GM10248 (cell line): ENCODE measurements at regions not wholly inside any gene's neighbourhood (a gene's known extent, or its start where the extent isn't known, plus 50 kb on each side); places are given as distances from the start of the nearest gene placed in this dataset.
A peak's percentile ranks its signal among the peaks of the same experiment; 100 is the strongest.

ENCODE experiments used
- CTCF ChIA-PET: fragments of 300-600 bp; sonication (Branson Sonifier 250); formaldehyde crosslinking; extraction: SDS; loops from one replicate; lab custom pipeline; 2021; ENCODE audit warnings: antibody characterized with exemption; lab: Yijun Ruan, JAX
- POLR2A ChIA-PET: fragments of 350-650 bp; sonication (Branson Sonifier 250); formaldehyde crosslinking; extraction: SDS; loops from one replicate; lab custom pipeline; 2020; ENCODE audit warnings: antibody characterized with exemption; lab: Yijun Ruan, JAX
- DNase-seq: peaks from one replicate; pipeline ENCODE4 v3.0.0; 2012; ENCODE audit errors: extremely low spot score
- CTCF ChIP-seq: IDR thresholded peaks from 2 replicates; pipeline ENCODE4 v1.5.1; 2012; ENCODE audit warnings: mild to moderate bottlenecking, low read depth; ENCODE audit errors: extremely low read depth, missing control alignments, control extremely low read depth

GRCh38 chr1:93738075-93738622, 56.5 kb upstream of the BCAR3 start:
- no peak for DNase-seq
- no peak for TF ChIP-seq CTCF
- POLR2A ChIA-PET: no interaction called here
- CTCF ChIA-PET: interaction anchor here (1.1 to 2.8 kb wide), 2 partner anchors 32 to 57 kb away, joined by 3 to 7 read pairs; partner anchors contain the start of gene BCAR3

- TF ChIP-seq CTCF: no peak
- DNase-seq: no peak
- CTCF ChIA-PET: interaction anchor here (0.6 to 3.2 kb wide), 21 partner anchors 8 to 197 kb away, joined by 3 to 30 read pairs (median 3); partner anchors contain the start of gene BCAR3
- POLR2A ChIA-PET: no interaction called here
Observed at GRCh38 chr1:93735722-93736121, 54.1 kb upstream of the BCAR3 start.

DNA sequence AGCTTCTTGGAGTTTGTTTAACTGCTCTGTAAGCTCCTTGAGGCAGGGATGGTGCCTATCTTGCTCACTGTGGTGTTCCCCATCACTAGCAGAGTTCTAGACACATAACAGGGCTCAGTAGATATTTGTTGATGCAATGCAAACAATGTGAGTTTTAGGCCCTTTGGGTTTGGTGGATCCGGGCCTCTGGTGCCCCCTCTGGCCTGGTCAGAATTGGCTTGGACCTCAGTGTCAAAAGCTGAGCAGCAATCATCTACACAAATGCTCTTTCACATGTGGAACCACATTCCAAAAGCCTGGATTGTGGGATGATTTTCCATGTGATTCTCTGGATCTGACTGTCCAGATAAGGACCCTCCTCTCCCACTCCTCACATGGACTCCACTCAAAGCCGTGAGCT, 53.4 kb upstream of the BCAR3 start:
- ChIA-PET CTCF (interaction anchor here (0.6 to 3.2 kb wide), 25 partner anchors 9 to 196 kb away, joined by 3 to 30 read pairs (median 3); partner anchors contain the start of gene BCAR3), POLR2A (no interaction called here)
- no peak for DNase-seq
- TF ChIP-seq CTCF: peak; percentile 41

GRCh38 chr1:93733340-93733739, 51.7 kb upstream of the BCAR3 start:
- POLR2A ChIA-PET: no interaction called here
- DNase-seq: no peak
- no peak for TF ChIP-seq CTCF
- CTCF ChIA-PET: interaction anchor here (1.0 to 3.2 kb wide), 5 partner anchors 10 to 103 kb away, joined by 3 to 30 read pairs (median 3); no protein-coding TSS in a partner anchor

- CTCF ChIA-PET: interaction anchor here (1.0 to 1.6 kb wide), 4 partner anchors 11 to 64 kb away, joined by 3 to 4 read pairs (median 3); no protein-coding TSS in a partner anchor
Observed at GRCh38 chr1:93732514-93732913, 50.9 kb upstream of the BCAR3 start.

More at GRCh38 chr1:93732514-93732913, 50.9 kb upstream of the BCAR3 start:
- POLR2A ChIA-PET: no interaction called here
- no peak for TF ChIP-seq CTCF
- DNase-seq: no peak
